ENCODE measurements at regions not wholly inside any gene's neighbourhood (a gene's known extent, or its start where the extent isn't known, plus 50 kb on each side); places are given as distances from the start of the nearest gene placed in this dataset.

GRCh38 chr13:108500711-108501110 lies 128.7 kb upstream of the MYO16 start:
- H3K4me1 Mint-ChIP-seq = peaks cover 9% of the 10 kb centered on the region
- no peaks in the 10 kb centered on the region for H3K9me3 Mint-ChIP-seq
- no peak for DNase-seq
- POLR2A ChIA-PET = no interaction called here
- H3K27ac Mint-ChIP-seq = no peak overlapping the region
- H3K4me3 Mint-ChIP-seq = no peak overlapping the region
- CTCF ChIA-PET = no interaction called here
- peaks cover 21% of the 10 kb centered on the region for H3K27me3 Mint-ChIP-seq
- H3K36me3 Mint-ChIP-seq (ENCODE audit: low read depth) = no peaks in the 10 kb centered on the region

DNA sequence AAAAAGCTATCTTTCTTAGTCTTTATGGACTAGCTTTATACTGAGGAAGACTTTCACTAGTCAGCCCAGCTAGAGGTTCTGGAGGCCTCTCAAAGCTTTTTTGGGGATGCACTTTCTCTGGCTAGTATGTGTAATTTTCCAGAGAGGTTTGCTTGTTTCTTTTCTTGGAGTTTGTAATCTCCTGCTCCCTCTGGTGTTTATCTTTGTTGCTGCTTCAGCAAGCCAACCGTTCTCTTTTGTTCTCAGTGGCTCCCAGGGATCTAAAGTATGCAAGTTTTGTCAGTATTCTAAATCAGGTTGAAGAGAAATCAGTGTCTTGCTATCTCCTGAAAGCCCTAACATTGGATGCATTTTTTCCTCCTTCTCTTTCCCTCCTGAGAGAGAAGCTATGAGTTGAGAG lies 121.1 kb upstream of the MYO16 start:
- Mint-ChIP-seq H3K4me1 (no peaks in the 10 kb centered on the region), H3K27ac (no peak overlapping the region), H3K9me3 (no peaks in the 10 kb centered on the region), H3K27me3 (no peaks in the 10 kb centered on the region), H3K4me3 (no peak overlapping the region), H3K36me3 (ENCODE audit: low read depth) (no peaks in the 10 kb centered on the region)
- ChIA-PET POLR2A (no interaction called here), CTCF (interaction anchor here (0.7 to 2.3 kb wide), 8 partner anchors 11 to 332 kb away, joined by 3 to 7 read pairs (median 3); no protein-coding TSS in a partner anchor)
- no peak for DNase-seq

- Mint-ChIP-seq H3K27ac (no peak overlapping the region), H3K27me3 (peaks cover 2% of the 10 kb centered on the region), H3K36me3 (ENCODE audit: low read depth) (no peaks in the 10 kb centered on the region), H3K4me1 (no peaks in the 10 kb centered on the region), H3K4me3 (no peak overlapping the region), H3K9me3 (no peaks in the 10 kb centered on the region)
- ChIA-PET CTCF (no interaction called here), POLR2A (no interaction called here)
- no peak for DNase-seq
These were observed 103.6 kb upstream of the MYO16 start for GRCh38 chr13:108525827-108526226.

GRCh38 chr13:108526286-108526685 lies 103.1 kb upstream of the MYO16 start:
- CTCF ChIA-PET = no interaction called here
- Mint-ChIP-seq H3K4me3 (no peak overlapping the region), H3K36me3 (ENCODE audit: low read depth) (no peaks in the 10 kb centered on the region), H3K4me1 (no peaks in the 10 kb centered on the region), H3K27me3 (peaks cover 2% of the 10 kb centered on the region), H3K27ac (no peak overlapping the region), H3K9me3 (no peaks in the 10 kb centered on the region)
- no peak for DNase-seq
- POLR2A ChIA-PET = no interaction called here

DNA sequence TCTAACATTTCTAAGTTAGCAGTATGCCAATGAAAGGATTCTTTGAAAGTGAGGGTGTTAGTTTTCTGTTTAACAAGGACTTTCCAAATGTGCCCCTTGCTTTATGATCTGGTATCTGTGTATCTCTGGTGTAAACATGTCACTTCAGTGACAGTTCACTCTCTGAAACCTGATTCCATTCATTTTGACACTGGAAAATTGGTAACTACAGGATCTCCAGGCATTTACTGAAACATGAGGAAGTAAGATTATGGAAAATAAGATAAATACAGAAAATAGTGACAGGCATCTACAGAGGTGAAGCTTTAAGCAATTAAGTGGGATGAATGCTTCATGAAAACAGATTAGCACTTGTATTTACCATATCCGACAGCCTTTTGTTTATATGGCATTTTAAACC lies 101.6 kb upstream of the MYO16 start:
- no peak overlapping the region for H3K4me3 Mint-ChIP-seq
- ChIA-PET POLR2A (no interaction called here), CTCF (no interaction called here)
- H3K27me3 Mint-ChIP-seq = peaks cover 2% of the 10 kb centered on the region
- H3K4me1 Mint-ChIP-seq = no peaks in the 10 kb centered on the region
- H3K36me3 Mint-ChIP-seq (ENCODE audit: low read depth) = no peaks in the 10 kb centered on the region
- peaks cover 1% of the 10 kb centered on the region for H3K9me3 Mint-ChIP-seq
- no peak overlapping the region for H3K27ac Mint-ChIP-seq
- DNase-seq = no peak

DNA sequence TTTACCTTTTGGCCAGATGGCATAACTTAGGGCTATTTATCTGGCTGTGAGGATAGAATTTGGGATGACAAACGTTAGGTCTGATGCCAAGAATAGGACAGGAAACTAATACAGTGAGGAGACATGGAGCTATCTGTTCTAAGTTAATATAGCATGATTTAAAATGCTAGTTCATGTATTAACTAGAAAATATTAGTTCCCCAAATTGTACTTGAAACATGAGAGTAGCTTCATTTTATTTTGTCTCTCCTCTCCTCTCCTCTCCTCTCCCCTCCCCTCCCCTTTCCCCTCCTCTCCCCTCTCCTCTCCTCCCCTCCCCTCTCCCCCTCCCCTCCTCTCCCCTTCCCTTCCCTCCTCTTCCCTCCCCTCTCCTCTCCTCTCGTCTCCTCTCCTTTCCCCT lies 101.1 kb upstream of the MYO16 start:
- CTCF ChIA-PET = no interaction called here

DNA sequence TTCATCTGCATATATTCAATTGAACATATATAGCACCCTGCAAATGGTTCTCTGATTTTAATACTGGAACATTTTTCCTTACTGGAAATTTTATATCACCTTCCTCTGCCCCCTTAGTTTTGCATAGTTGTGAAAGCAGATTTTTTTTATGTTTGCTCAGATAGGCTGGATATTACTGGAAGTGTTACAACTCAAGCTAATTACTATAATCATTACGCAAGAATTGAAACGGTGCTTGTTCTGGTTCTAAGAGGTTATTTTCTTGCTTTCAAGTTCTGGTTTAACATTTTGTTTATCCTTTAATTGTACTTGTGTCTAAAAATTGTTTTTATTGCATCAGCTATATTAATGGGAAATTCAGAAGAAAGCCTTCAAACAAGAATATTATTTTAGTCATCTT lies 95.6 kb upstream of the MYO16 start:
- H3K27ac Mint-ChIP-seq = no peak overlapping the region
- no peak for DNase-seq
- no peaks in the 10 kb centered on the region for H3K36me3 Mint-ChIP-seq (ENCODE audit: low read depth)
- ChIA-PET POLR2A (no interaction called here), CTCF (no interaction called here)
- H3K4me1 Mint-ChIP-seq = no peaks in the 10 kb centered on the region
- H3K4me3 Mint-ChIP-seq = no peak overlapping the region
- H3K27me3 Mint-ChIP-seq = no peaks in the 10 kb centered on the region
- H3K9me3 Mint-ChIP-seq = peaks cover 2% of the 10 kb centered on the region

More for the DNA sequence above, 101.1 kb upstream of the MYO16 start:
- H3K36me3 Mint-ChIP-seq (ENCODE audit: low read depth) = no peaks in the 10 kb centered on the region
- H3K27me3 Mint-ChIP-seq = peaks cover 2% of the 10 kb centered on the region
- no peak overlapping the region for H3K4me3 Mint-ChIP-seq
- POLR2A ChIA-PET = no interaction called here
- H3K4me1 Mint-ChIP-seq = no peaks in the 10 kb centered on the region
- H3K9me3 Mint-ChIP-seq = peaks cover 2% of the 10 kb centered on the region
- no peak for DNase-seq
- no peak overlapping the region for H3K27ac Mint-ChIP-seq

DNA sequence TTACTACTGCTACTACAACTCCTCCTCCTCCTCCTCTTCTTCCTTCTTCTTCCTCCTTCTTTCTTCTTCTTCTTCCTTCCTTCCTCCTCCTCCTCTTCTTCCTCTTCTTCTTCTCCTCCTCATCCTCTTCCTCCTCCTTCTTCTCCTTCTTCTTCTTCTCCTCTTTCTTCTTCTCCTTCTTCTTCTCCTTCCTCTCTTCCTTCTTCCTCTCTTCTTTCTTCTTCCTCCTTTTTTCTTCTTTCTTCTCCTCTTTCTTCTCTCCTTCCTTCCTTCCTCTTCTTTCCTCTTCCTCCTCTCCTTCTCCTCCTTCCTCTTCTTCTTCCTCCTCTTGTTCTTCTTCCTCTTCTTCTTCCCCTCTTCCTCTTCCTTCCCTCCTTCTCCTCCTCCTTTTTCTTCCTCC lies 94.7 kb upstream of the MYO16 start:
- Mint-ChIP-seq H3K27me3 (no peaks in the 10 kb centered on the region), H3K4me3 (no peak overlapping the region), H3K27ac (no peak overlapping the region), H3K36me3 (ENCODE audit: low read depth) (no peaks in the 10 kb centered on the region), H3K4me1 (no peaks in the 10 kb centered on the region), H3K9me3 (peaks cover 2% of the 10 kb centered on the region)
- CTCF ChIA-PET = interaction anchor here (1.4 kb wide), 1 partner anchor 15 kb away, joined by 3 read pairs; no protein-coding TSS in a partner anchor
- no peak for DNase-seq
- POLR2A ChIA-PET = no interaction called here

DNA sequence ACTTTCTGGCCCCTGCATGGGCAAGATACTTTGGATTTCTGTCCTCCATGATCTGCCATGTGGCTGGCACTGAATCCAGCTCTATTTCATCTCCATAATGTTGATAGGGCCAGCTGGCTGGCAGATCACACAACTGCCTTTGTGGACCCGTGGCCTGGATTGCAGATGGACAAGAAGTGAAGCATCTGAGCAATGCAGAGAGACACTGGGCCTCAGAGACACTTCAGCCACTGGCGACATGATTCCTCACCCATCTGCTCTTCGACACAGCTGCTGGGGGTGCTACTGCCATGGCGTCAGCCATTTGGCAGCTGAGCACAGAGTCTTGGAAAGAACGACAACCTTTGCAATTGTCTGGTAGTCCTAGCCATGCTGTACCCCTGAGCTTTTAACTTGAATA lies 79.5 kb upstream of the MYO16 start:
- ChIA-PET POLR2A (no interaction called here), CTCF (interaction anchor here (0.8 kb wide), 1 partner anchor 14 kb away, joined by 3 read pairs; no protein-coding TSS in a partner anchor)
- Mint-ChIP-seq H3K27ac (no peak overlapping the region), H3K4me1 (no peaks in the 10 kb centered on the region), H3K4me3 (no peak overlapping the region), H3K27me3 (no peaks in the 10 kb centered on the region), H3K36me3 (ENCODE audit: low read depth) (no peaks in the 10 kb centered on the region), H3K9me3 (peaks cover 2% of the 10 kb centered on the region)
- DNase-seq = no peak

DNA sequence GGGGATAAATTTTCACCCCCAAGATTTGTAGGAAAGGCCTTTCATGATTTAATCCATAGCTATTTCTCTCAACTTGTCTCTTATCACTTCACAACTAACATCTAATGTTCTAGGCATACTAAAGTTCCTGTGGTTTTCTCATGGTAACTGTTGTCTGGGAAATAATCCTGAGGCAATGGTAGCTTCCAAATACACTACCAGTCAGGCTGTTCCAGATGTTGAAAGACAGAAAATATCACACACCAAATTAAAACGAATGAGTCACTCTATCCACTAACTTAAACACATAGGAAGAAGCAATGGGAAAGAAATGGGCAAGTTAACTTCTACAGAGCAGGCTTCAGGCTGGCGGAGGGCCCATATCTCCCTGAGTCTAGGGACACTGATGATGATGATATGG lies 77.7 kb upstream of the MYO16 start:
- Mint-ChIP-seq H3K9me3 (peaks cover under 1% of the 10 kb centered on the region), H3K27me3 (no peaks in the 10 kb centered on the region), H3K27ac (no peak overlapping the region), H3K36me3 (ENCODE audit: low read depth) (no peaks in the 10 kb centered on the region), H3K4me1 (no peaks in the 10 kb centered on the region), H3K4me3 (no peak overlapping the region)
- POLR2A ChIA-PET = no interaction called here
- CTCF ChIA-PET = no interaction called here
- DNase-seq = no peak

DNA sequence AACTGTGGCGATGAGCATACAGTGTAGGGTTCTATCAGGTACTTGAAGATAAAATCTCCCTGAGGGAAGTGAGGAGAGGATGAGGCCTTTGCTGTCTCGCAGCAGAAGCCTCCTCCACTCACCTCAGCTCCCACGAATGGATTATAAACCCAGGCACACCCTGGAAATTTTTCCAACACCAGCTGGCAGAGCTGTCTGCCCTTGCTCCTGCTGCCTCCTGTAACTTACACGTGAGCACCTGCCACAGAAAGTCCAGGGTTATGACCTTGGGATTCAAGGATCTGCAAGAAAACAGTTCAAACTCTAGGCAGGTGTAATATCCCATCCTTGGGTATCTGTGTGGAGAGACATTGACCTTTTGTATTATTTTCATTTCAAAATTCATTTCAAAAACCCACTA lies 70.9 kb upstream of the MYO16 start:
- no peak overlapping the region for H3K27ac Mint-ChIP-seq
- no peaks in the 10 kb centered on the region for H3K4me1 Mint-ChIP-seq
- H3K9me3 Mint-ChIP-seq = no peaks in the 10 kb centered on the region
- DNase-seq = no peak
- CTCF ChIA-PET = no interaction called here
- no peak overlapping the region for H3K4me3 Mint-ChIP-seq
- POLR2A ChIA-PET = no interaction called here
- H3K27me3 Mint-ChIP-seq = no peaks in the 10 kb centered on the region
- no peaks in the 10 kb centered on the region for H3K36me3 Mint-ChIP-seq (ENCODE audit: low read depth)

- Mint-ChIP-seq H3K4me3 (no peak overlapping the region), H3K27me3 (no peaks in the 10 kb centered on the region), H3K4me1 (no peaks in the 10 kb centered on the region), H3K9me3 (no peaks in the 10 kb centered on the region), H3K36me3 (ENCODE audit: low read depth) (no peaks in the 10 kb centered on the region), H3K27ac (no peak overlapping the region)
- ChIA-PET CTCF (no interaction called here), POLR2A (no interaction called here)
- no peak for DNase-seq
These were observed 69.3 kb upstream of the MYO16 start for GRCh38 chr13:108560093-108560492.

DNA sequence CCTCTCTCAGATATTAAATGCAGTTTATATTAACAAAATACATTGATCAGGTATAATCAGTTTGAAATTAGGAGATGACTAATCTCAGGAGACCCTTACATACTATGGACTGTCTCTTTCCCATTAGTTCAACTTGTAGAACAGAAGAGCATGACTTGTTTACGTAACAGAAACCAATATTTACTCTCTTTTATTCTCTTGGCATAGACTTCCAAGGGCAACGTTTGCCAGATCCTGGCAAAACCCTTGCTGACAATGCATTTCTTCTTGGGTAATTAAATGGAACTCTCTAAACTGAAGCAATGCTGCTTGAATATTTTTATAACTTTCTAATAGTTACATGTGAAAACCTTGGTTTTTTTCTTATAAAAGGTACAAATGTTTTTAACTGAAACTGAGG lies 68.3 kb upstream of the MYO16 start:
- no peak overlapping the region for H3K4me3 Mint-ChIP-seq
- no peak overlapping the region for H3K27ac Mint-ChIP-seq
- H3K36me3 Mint-ChIP-seq (ENCODE audit: low read depth) = no peaks in the 10 kb centered on the region
- no peaks in the 10 kb centered on the region for H3K4me1 Mint-ChIP-seq
- H3K9me3 Mint-ChIP-seq = no peaks in the 10 kb centered on the region
- no peak for DNase-seq
- ChIA-PET POLR2A (no interaction called here), CTCF (no interaction called here)
- no peaks in the 10 kb centered on the region for H3K27me3 Mint-ChIP-seq

DNA sequence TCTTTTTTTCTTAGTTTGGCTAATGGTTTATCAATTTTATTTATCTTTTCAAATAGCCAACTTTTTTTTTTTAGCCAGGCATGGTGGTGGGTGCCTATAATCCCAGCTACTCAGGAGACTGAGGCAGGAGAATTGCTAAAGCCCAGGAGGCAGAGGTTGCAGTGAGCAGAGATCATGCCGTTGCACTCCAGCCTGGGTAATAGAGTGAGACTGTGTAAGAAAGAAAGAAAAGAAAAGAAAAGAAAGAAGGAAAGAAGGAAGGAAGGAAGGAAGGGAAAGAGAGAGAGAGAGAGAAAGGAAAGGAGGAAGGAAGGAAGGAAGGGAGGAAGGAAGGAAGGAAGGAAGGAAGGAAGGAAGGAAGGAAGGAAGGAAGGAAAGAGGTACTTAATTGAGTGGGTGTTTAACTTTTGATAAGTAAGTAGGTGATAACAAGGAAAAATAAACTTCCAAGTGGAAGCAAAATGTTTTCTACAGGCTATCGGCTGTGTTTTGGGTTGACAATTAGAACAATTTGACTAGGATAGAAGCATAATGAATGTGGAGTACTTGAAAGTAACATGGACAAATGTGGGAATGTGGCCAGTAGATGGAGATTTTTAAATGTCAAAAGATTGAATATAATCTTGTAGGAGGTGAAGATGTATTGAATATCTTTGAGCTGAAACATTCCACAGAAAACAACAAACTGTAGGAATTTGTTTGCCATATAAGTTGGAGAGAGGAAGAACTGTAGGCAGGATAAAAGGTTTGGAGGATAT lies 62.8 kb upstream of the MYO16 start:
- DNase-seq = no peak
- Mint-ChIP-seq H3K9me3 (no peaks in the 10 kb centered on the region), H3K4me3 (no peak overlapping the region), H3K4me1 (no peaks in the 10 kb centered on the region), H3K27ac (no peak overlapping the region), H3K36me3 (ENCODE audit: low read depth) (no peaks in the 10 kb centered on the region), H3K27me3 (no peaks in the 10 kb centered on the region)
- ChIA-PET POLR2A (no interaction called here), CTCF (no interaction called here)
